Liver (tissue), 3 donors: ENCODE measurements at regions not wholly inside any gene's neighbourhood (a gene's known extent, or its start where the extent isn't known, plus 50 kb on each side); places are given as distances from the start of the nearest gene placed in this dataset.
A peak's percentile ranks its signal among the peaks of the same experiment; 100 is the strongest.

Experiments used
- CTCF ChIP-seq: fragments of 150-350 bp; IDR thresholded peaks from 2 replicates; pipeline ENCODE4 v1.5.1; 2017; ENCODE audit warnings: improper control_type of control experiment, low read depth, low read length; ENCODE audit not compliant: missing input control
- EGR1 ChIP-seq, 2 donors: IDR thresholded peaks; 2 replicates each; pipeline ENCODE4 v1.6.1; 2016 to 2018; ENCODE audit warnings: antibody characterized with exemption in 2 of 2, low read depth in 2 of 2
- RAD21 ChIP-seq, 2 donors: IDR thresholded peaks; 2 replicates each; pipeline ENCODE4 v1.6.1; 2016; ENCODE audit warnings: antibody characterized with exemption in 2 of 2, mild to moderate bottlenecking in 2 of 2
- TAF1 ChIP-seq: conservative IDR thresholded peaks from 2 replicates; pipeline ENCODE4 v1.6.1; 2016; ENCODE audit warnings: antibody characterized with exemption, mild to moderate bottlenecking
- TF ChIP-seq, protein P1 (sequence below): IDR thresholded peaks from 2 replicates; pipeline ENCODE4 v1.6.1; 2016; ENCODE audit warnings: antibody characterized with exemption
- TF ChIP-seq, protein P2 (sequence below): IDR thresholded peaks from 2 replicates; pipeline ENCODE4 v1.6.1; 2016; ENCODE audit warnings: antibody characterized with exemption
- TF ChIP-seq, protein P3 (sequence below): IDR thresholded peaks from 2 replicates; pipeline ENCODE4 v1.6.1; 2016; ENCODE audit warnings: antibody characterized with exemption, mild to moderate bottlenecking
- TF ChIP-seq, protein P4 (sequence below): IDR thresholded peaks from 2 replicates; pipeline ENCODE4 v1.6.1; 2016; ENCODE audit warnings: antibody characterized with exemption
- donor health status: healthy.
- donor health status: healthy.

DNA sequence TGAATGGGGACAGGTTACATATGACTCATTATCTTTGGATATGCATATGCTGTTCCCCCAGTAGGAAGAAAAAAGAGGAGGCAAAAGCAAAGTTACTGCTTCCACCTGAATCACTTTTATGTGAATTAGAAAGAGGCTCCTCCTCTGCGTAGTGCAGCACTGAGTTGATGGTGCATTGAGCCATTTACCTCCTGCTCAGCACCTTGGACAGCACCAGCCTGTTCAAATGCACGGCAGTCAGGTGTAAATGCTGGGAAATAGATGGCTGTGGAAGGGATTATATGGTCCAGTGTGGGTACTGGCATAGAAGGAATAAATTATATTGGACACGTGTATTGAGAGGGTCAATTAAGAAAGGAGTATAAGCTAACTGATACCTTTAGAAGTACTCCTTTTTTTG lies 541.9 kb upstream of the SEL1L start:
- no peak for TF ChIP-seq CTCF
- no peak for TF ChIP-seq TAF1
- TF ChIP-seq, protein P1, sequence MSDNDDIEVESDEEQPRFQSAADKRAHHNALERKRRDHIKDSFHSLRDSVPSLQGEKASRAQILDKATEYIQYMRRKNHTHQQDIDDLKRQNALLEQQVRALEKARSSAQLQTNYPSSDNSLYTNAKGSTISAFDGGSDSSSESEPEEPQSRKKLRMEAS = no peak
- TF ChIP-seq, protein P2, sequence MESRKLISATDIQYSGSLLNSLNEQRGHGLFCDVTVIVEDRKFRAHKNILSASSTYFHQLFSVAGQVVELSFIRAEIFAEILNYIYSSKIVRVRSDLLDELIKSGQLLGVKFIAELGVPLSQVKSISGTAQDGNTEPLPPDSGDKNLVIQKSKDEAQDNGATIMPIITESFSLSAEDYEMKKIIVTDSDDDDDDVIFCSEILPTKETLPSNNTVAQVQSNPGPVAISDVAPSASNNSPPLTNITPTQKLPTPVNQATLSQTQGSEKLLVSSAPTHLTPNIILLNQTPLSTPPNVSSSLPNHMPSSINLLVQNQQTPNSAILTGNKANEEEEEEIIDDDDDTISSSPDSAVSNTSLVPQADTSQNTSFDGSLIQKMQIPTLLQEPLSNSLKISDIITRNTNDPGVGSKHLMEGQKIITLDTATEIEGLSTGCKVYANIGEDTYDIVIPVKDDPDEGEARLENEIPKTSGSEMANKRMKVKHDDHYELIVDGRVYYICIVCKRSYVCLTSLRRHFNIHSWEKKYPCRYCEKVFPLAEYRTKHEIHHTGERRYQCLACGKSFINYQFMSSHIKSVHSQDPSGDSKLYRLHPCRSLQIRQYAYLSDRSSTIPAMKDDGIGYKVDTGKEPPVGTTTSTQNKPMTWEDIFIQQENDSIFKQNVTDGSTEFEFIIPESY = no peak
- TF ChIP-seq, protein P3, sequence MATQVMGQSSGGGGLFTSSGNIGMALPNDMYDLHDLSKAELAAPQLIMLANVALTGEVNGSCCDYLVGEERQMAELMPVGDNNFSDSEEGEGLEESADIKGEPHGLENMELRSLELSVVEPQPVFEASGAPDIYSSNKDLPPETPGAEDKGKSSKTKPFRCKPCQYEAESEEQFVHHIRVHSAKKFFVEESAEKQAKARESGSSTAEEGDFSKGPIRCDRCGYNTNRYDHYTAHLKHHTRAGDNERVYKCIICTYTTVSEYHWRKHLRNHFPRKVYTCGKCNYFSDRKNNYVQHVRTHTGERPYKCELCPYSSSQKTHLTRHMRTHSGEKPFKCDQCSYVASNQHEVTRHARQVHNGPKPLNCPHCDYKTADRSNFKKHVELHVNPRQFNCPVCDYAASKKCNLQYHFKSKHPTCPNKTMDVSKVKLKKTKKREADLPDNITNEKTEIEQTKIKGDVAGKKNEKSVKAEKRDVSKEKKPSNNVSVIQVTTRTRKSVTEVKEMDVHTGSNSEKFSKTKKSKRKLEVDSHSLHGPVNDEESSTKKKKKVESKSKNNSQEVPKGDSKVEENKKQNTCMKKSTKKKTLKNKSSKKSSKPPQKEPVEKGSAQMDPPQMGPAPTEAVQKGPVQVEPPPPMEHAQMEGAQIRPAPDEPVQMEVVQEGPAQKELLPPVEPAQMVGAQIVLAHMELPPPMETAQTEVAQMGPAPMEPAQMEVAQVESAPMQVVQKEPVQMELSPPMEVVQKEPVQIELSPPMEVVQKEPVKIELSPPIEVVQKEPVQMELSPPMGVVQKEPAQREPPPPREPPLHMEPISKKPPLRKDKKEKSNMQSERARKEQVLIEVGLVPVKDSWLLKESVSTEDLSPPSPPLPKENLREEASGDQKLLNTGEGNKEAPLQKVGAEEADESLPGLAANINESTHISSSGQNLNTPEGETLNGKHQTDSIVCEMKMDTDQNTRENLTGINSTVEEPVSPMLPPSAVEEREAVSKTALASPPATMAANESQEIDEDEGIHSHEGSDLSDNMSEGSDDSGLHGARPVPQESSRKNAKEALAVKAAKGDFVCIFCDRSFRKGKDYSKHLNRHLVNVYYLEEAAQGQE = peak; percentile 100
- TF ChIP-seq EGR1 (IDR thresholded peaks at IDR 0.05; ENCODE audit: low read depth in 2 of 2) = no peak
- peak in 1 of 2 donors; percentile 35 for TF ChIP-seq RAD21 (IDR thresholded peaks at IDR 0.05)
- TF ChIP-seq, protein P4, sequence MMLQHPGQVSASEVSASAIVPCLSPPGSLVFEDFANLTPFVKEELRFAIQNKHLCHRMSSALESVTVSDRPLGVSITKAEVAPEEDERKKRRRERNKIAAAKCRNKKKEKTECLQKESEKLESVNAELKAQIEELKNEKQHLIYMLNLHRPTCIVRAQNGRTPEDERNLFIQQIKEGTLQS = no peak
